HTR-8/SVneo (cell line): ENCODE measurements at regions not wholly inside any gene's neighbourhood (a gene's known extent, or its start where the extent isn't known, plus 50 kb on each side); places are given as distances from the start of the nearest gene placed in this dataset.
"Not testable (repeated sequence)": the region's sequence is repeated elsewhere in the genome, so short reads cannot be mapped to it uniquely, and the experiment has no call there.

ENCODE experiments used
- DNase-seq: peaks from one replicate; pipeline ENCODE4 v3.0.0; 2011; ENCODE audit warnings: low spot score, mixed read lengths; ENCODE audit not compliant: insufficient read length
- FAIRE-seq: peaks from 2 replicates; lab custom pipeline; 2011; peaks lifted over from hg19 to GRCh38; lab: Jason Lieb, UNC

DNA sequence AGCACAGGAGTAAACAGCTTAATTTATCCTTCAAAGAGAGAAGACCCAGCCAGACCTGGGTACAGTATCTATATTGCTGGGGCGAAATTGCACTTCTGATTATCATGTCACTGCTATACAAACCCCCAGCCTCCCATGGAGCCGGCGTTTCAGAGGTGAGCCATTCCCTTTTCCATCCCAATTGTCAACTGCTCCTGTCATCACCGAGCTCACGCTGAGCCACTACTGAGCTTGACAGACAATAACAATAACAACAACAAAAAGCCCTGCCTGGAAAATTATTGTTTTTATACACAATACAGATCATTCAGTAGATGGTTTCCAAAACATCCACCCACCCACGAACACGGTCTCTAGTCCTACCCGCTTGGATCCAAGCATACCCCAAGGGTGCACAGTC lies 129.0 kb upstream of the JARID2 start:
- no peak for FAIRE-seq
- no peak for DNase-seq

DNA sequence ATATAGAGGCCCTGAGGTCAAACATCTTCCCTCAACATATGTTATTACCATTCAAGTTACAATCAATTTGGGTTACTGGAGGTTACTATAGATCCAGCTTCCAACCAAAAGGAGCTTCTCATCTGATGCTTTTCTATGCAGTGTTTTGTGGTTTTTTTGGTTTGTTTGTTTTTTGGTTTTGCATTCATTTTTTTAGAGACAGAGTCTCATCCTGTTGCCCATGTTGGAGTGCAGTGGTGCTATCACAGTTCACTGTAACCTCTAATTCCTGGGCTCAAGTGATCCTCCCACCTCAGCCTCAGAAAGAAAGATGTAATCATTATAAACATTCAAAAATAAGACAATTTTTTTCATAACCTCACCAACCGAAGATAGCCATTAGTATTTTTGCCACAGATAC lies 124.4 kb upstream of the JARID2 start:
- no peak for DNase-seq
- no peak for FAIRE-seq

DNA sequence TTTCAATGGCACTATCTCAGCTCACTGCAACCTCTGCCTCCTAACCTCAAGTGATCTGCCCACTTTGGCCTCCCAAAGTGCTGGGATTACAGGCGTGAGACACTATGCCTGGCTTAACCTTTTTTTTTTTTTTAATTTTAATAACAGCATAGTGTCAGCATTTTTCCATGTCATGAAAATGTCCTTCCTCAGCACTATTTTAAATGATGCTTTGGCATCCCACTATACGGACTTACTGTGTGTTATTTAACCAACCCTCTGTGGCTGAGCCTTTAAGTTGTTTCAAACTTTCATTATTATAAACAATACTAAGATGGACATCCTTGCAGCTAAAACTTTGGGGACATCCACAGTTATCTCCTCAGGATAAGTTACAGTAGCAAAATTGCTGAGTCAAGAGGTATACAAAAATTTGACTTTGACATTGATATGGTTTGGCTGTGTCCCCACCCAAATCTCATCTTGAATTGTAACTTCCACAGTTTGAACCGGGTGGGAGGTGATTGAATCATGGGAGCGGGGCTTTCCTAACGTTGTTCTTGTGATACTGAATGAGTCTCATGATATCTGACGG lies 123.8 kb upstream of the JARID2 start:
- DNase-seq (no peak), FAIRE-seq (no peak)

DNA sequence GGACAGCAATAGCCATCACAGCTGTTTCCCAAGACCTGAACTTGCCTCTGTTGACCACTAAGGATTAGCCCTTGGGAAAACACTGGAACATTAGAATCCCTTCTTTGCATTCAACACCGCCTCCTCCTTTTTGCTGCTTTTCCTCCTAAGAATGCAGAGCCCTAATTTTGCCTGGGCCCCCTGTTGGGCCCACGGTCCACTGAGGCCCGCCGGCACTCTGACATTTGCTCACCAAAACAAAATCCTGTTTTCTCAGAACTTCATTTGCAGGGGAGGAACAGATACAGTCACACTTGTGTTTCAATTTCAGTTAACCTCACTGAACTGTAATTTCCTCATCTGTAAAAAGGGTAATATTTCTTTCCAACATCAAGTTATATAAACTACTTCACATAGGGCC lies 116.0 kb upstream of the JARID2 start:
- no peak for FAIRE-seq
- no peak for DNase-seq

DNA sequence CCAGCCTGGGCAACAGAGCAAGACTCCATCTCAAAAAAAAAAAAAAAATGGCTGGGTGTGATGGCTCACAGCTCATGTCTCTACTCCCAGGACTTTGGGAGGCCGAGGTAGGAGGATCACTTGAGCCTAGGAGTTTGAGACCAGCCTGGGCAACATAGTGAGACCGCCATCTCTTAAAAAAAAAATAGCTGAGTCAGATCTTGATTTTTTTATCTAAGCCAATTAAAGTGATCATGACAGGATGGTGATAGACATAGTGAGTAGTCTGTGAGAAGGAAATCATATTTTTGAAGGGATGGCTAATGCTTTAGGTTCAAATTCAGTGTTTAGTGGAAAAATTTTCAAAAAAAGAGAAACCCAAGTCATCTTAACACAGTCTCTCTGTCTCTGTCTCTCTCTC lies 114.6 kb upstream of the JARID2 start:
- DNase-seq (no peak), FAIRE-seq (no peak)

DNA sequence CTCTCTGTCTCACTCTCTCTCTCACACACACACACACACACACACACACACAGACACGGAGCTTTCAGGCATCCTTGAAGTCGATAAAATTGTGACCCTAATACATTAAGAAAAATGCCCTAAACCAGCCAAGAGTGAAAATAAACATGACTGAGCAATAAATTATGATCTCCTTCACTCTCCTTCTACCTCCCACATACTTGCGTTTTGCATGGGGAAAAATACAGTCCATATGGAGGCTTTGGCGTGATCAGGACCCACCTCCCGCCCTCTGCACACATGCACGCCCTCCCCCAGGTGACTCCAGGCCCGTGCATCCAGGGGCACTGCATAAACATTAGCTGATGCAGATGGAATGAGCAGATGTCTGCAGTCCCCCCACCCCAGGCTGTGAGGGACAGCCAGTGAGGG lies 114.2 kb upstream of the JARID2 start:
- FAIRE-seq, result no peak
- no peak for DNase-seq

DNA sequence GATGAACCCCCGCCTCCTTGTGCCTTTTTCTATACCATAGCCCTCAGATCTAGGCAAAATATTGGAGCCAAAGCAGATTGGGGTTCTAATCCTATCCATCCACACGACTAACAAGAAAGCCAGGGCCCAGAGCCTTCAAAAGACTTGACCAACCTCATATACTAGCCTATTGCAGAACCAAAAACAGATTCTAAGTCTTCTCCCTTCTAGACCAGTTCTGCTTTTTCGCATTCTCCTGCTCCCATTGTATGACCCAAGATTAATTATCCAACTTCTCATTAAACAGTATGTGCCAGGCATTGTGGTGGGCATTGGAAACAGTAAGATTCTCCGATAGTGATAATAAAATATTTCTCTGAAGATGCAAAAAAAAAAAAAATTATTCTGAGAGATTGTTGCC lies 113.7 kb upstream of the JARID2 start:
- FAIRE-seq (no peak), DNase-seq (no peak)

DNA sequence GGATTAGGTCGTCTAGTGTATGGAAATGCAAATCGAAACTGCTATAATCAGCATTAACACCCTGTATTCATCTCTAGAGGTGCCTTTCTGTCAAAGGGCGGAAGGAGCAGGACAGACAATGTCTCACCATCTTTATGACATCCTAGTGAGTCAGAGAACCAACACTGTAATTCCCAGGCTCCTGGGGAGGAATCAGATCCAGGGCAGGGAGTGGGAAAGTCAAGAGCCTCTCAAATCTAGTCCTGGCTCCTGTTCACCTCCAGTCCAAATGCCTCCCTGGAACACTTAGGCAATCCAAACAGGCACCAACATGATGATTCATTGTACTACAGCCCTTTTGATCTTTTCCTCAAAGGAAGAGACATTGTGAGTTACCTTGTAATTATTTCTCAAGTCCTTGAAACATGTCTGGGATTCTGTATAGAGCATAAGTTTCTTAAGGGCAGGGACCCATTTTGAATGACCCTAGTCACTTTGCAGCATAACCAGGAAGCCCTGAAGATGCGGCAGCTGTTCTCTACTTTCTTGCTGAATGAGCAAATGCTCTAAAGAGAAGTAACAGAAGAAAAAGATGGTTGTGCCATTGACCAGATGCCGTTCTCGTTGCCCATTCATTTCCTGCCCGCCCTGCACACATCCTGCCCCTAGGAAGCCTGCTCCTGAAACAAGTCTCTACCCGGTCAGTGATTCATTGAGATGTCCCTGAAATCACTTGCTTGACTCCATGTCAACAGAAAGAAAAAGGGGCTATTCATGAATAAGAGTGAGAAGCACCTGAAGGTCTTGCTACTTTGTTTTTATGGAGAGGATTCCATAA lies 112.8 kb upstream of the JARID2 start:
- FAIRE-seq (no peak), DNase-seq (peak; percentile 69)

DNA sequence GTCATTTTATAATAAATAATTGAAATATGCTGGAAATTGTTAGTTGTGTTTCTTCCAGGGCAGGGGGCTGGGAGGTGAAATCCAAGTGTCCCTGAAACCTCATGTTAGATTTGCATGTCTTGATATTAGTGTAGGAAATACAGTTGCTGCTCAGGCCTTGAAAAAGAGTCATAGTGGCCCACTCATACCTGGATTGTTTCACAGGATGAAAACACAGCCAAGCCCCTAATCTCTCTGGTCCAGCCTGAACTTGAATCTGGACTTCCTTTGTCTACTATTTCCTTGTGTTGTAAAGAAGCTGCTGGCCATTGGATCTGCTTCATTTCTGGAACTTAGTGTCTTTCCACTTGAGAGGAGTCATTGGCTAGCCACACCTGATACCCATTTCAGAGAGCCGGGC lies 108.8 kb upstream of the JARID2 start:
- FAIRE-seq, result no peak
- no peak for DNase-seq

DNA sequence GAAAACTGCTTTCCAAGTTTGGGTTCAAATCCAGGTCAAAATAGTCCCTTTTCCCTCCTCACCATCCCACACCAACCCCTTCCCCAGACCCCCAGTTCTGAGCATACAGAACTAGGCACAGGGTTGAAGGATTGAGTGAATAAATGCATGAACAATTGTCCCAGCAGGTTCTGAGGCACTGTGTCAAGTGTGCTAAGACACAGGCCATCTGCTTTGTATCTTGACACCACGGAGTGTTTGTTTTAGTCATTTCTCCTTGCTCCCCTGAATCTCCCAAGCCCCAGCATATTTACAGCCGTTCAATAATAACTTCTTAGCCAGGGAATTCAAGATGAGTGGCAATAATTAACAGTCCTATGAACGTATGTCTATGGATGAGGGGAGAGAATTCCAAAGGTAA lies 102.8 kb upstream of the JARID2 start:
- no peak for FAIRE-seq
- no peak for DNase-seq

DNA sequence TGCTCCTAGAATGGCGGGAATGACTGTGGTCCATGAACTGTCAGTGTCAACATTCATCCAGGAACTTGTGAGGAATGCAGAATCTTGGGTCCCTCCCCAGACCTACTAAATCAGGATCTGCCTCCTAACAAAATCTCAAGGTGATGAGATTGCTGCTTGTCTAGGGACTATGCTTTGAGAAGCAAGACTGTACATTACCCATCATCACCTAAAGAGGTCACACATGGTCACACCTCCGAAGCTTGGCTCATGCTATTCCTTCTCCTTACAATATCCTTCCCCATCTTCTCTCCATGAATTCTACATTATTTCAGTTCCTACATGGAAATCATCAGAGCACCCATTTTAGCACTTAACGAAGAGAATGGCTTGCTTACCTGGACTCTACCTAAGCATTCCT lies 102.3 kb upstream of the JARID2 start:
- no peak for FAIRE-seq
- DNase-seq, result no peak

DNA sequence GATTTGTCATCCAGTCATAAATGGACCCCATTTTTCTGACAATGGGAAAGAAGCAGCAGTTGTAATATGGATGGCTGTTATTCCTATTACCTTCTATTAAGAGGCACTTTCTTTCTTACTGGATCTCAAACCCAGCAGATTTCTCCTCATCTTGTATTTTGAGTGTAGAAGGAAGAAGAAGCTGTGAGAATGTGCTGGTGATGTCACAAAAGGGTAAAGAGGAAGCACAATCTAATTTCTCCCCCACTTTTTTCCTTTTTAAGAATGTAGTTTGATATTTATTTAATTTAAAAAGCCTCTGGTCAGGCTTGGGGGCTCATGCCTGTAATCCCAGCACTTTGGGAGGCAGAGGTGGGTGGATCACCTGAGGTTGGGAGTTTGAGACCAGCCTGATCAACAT lies 100.0 kb upstream of the JARID2 start:
- FAIRE-seq (no peak), DNase-seq (no peak)

DNA sequence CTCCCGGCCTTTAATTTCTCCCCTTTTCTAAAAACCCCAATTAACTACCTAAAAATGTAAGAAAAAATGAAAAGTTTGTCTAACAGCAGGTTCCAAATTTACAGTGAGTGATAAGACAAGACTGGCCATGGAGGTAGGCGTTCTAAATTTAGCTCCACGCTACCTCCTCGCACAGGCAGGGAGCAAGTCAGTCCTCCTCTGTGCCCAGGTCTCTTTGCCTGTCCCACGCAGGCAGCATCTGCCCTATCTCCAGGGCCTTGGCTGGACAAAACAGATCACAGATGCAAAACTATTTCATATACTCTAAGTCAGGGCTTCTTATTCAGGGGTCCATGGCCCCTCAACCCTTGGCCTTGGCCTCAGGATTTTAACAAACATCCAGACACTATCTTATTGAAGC lies 98.0 kb upstream of the JARID2 start:
- FAIRE-seq (no peak), DNase-seq (no peak)

DNA sequence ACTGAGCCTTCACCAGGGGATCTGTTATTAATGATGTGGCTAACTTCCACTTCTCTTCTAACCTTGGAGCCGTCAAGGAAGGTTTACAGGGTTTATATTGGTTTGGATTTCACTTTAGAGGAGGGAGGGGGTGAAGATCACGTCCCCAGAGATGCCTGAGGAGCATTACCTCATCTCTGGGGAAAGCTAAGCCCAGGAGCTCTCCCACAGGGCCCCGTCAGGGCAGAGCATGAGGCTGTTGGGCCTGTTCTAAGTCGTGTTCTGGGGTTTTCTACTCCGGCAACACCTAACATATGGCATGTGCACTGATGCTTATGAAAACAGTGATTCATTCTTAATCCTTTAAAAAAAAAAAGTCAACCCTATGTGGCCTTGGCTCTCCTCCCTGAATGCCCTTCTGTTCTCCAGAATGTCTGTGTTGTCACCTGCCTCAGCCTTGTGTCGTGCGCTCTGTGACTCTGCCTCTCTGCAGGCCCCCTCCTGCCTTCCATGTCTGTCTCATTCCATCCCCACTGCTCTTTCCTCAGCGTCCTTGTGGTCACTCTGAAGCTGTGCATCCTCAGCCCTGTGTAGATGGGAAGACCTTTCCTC lies 97.4 kb upstream of the JARID2 start:
- FAIRE-seq (no peak), DNase-seq (no peak)

DNA sequence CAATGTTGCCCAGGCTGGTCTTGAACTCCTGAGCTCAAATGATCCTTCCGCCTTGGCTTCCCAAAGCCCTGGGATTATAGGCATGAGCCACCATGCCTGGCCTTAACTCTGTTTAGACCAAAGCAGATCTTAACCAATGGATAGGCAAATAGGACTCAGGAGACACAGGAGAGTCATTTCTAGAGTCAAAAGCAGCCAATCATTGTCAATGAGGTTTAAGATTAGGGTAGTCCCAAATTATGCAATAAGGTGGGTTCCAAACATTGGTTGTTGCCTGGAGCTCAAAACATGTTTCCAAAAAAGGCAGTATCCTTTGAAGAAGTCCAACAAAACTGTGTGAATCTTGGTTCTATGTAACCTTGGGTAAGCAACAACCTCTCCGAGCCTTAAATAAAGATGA lies 95.7 kb upstream of the JARID2 start:
- no peak for DNase-seq
- FAIRE-seq, result no peak

DNA sequence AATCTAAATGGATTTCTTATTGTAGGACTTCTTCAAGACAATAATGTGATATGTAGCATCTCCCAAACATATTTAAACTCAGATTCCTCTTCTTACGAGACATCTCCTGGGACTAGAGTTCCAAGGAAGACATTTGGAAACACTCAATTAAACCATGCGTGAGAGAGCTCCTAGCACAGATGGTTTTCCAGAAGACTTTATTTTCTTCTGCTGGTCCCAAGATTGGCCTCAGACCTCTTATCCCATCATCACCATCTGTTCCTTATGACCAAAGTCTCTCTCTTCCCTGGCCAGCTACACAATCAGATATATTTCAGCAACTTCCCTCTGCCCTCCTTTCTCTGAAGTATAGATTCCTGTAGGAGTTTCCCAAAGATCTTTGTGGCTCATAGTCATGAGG lies 93.2 kb upstream of the JARID2 start:
- no peak for FAIRE-seq
- DNase-seq, result no peak

DNA sequence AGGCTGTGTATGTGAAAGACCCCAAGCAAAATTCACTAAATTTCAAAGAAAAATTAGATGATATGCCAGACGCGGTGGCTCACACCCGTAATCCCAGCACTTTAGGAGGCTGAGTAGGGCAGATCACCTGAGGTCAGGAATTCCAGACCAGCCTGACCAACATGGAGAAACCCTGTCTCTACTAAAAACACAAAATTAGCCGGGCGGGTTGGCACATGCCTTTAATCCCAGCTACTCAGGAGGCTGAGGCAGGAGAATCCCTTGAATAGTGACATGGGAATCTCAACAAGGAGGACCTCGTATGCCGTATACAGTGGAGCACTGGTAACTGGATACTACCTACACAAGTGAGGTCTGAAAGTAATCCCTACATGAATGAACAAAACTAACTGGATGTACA lies 92.7 kb upstream of the JARID2 start:
- no peak for FAIRE-seq
- no peak for DNase-seq

DNA sequence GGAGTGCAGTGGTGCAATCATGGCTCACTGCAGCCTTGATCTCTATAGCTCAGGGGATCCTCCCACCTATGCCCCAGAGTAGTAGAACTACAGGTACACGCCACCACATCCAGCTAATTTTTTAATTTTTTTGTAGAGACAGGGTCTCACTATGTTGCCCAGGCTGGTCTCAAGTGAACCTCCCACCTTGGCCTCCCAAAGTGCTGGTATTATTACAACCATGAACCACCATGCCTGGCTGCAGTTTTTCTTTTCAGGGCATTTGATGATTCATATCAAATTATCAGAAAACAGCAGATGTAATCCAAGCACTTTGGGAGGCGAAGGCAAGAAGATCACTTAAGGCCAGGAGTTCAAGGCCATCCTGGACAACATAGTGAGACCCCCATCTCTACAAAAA lies 88.4 kb upstream of the JARID2 start:
- DNase-seq, result no peak
- no peak for FAIRE-seq

DNA sequence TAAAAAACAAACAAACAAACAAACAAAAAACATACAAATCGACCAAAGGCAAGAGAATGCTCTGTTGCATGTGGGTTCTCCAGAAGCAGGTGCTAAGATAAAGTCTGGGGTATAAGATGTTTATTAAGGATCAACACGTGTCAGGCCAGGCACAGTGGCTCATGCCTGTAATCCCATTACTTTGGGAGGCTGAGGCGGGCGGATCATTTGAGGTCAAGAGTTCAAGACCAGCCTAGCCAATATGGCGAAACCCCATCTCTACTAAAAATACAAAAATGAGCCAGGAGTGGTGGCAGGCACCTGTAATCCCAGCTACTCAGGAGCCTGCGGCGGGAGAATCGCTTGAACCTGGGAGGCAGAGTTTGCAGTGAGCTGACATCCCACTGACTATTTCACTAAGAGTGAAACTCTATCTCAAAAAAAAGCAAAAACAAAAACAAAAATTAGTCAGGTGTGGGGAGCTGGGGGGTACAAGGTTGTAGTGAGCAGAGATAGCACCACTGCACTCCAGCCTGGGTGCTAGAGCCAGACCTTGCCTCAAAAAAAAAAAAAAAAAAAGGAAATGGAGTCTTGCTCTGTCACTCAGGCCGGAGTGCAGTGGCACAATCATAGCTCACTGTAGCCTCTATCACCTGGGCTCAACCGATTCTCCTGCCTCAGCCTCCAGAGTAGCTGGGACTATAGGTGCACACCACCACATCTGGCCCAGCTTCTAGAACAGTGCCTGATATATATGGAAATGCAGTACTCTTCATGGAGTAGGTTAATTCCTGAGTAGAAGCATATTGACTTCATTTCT lies 86.8 kb upstream of the JARID2 start:
- no peak for DNase-seq
- no peak for FAIRE-seq

DNA sequence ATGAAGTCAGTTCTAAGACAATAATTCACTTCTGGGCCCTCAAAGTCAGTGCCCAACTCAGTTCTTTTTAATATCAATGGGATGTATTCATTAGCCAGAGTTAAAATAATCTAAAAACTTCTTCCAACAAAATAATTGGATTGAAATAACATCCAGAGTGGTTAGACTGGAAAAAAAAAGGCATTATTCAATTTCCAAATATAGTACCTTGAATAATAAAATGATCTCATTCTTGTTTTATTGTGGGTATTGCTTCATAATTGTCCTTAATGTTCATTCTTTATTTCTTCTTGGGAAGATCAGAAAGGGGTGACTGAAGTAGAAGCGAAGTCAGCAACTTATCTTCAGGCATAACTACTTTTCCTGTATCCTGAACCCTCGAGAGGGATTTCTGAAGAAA lies 85.1 kb upstream of the JARID2 start:
- no peak for DNase-seq
- no peak for FAIRE-seq

DNA sequence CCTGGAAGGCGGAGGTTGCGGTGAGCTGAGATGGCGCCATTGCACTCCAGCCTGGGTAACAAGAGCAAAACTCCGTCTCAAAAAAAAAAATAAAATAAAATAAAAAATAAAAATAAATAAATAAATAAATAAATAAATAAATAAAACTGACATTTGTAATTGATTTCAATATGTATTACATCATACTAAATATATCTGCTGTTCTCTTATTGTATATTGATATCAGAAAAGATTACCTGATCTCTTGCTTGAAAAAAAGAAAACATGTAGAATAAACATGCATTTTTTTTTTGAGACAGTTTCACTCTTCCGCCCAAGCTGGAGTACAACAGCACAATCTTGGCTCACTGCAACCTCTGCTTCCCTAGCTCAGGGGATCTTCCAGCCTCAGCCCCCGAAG lies 81.0 kb upstream of the JARID2 start:
- not testable (repeated sequence) for DNase-seq, FAIRE-seq
